GM06990 (cell line): ENCODE measurements at regions not wholly inside any gene's neighbourhood (a gene's known extent, or its start where the extent isn't known, plus 50 kb on each side); places are given as distances from the start of the nearest gene placed in this dataset.

Source experiments
- DNase-seq: peaks from one replicate; pipeline ENCODE4 v3.0.0-alpha.2; 2011; ENCODE audit not compliant: insufficient read length; ENCODE audit errors: extremely low read depth
- H3K27me3 ChIP-seq: replicated peaks from 2 replicates; pipeline ENCODE4 v1.6.0; 2011; ENCODE audit warnings: low read length; ENCODE audit not compliant: control insufficient read depth, insufficient read depth
- H3K36me3 ChIP-seq: 2 replicates; pipeline ENCODE4 v1.5.1; 2011; ENCODE audit warnings: low read length; ENCODE audit not compliant: control insufficient read depth, insufficient read depth
- H3K4me3 ChIP-seq: replicated peaks from 2 replicates; pipeline ENCODE4 v1.5.1; 2011; ENCODE audit warnings: low read depth, mild to moderate bottlenecking, control low read depth, low read length
- CTCF ChIP-seq: IDR thresholded peaks from 2 replicates; pipeline ENCODE4 v1.5.1; 2011; ENCODE audit warnings: low read length, control low read depth, mild to moderate bottlenecking, inconsistent platforms; ENCODE audit not compliant: insufficient read depth, poor library complexity, severe bottlenecking

GRCh38 chr1:83741770-83742169 lies 257.2 kb downstream of the TTLL7 start:
- Histone ChIP-seq H3K4me3 (no peak overlapping the region), H3K36me3 (no peaks in the 10 kb centered on the region), H3K27me3 (no peaks in the 10 kb centered on the region)
- DNase-seq: no peak
- no peak for TF ChIP-seq CTCF

GRCh38 chr1:83741348-83741747 lies 257.6 kb downstream of the TTLL7 start:
- H3K36me3 ChIP-seq: no peaks in the 10 kb centered on the region
- no peaks in the 10 kb centered on the region for H3K27me3 ChIP-seq
- no peak overlapping the region for H3K4me3 ChIP-seq
- TF ChIP-seq CTCF: no peak
- no peak for DNase-seq

- no peak for TF ChIP-seq CTCF
- no peak overlapping the region for H3K4me3 ChIP-seq
- no peaks in the 10 kb centered on the region for H3K36me3 ChIP-seq
- DNase-seq: no peak
- no peaks in the 10 kb centered on the region for H3K27me3 ChIP-seq
Measured at GRCh38 chr1:83735526-83735925, 263.4 kb downstream of the TTLL7 start.

GRCh38 chr1:83734420-83734819 lies 264.5 kb downstream of the TTLL7 start:
- no peaks in the 10 kb centered on the region for H3K36me3 ChIP-seq
- no peak for TF ChIP-seq CTCF
- H3K4me3 ChIP-seq: no peak overlapping the region
- no peak for DNase-seq
- no peaks in the 10 kb centered on the region for H3K27me3 ChIP-seq

GRCh38 chr1:83725735-83726360 lies 273.1 kb downstream of the TTLL7 start:
- DNase-seq: no peak
- Histone ChIP-seq H3K4me3 (no peak overlapping the region), H3K27me3 (no peaks in the 10 kb centered on the region), H3K36me3 (no peaks in the 10 kb centered on the region)
- TF ChIP-seq CTCF: no peak

GRCh38 chr1:83718338-83718737 lies 280.6 kb downstream of the TTLL7 start:
- no peaks in the 10 kb centered on the region for H3K27me3 ChIP-seq
- H3K36me3 ChIP-seq: no peaks in the 10 kb centered on the region
- H3K4me3 ChIP-seq: no peak overlapping the region
- no peak for DNase-seq
- no peak for TF ChIP-seq CTCF
